IMR-90 (cell line): ENCODE measurements at regions not wholly inside any gene's neighbourhood (a gene's known extent, or its start where the extent isn't known, plus 50 kb on each side); places are given as distances from the start of the nearest gene placed in this dataset.
"Not testable (repeated sequence)": the region's sequence is repeated elsewhere in the genome, so short reads cannot be mapped to it uniquely, and the experiment has no call there.

Experiments used
- ATAC-seq: fragments of 200-7000 bp; cut with Tn5 transposase; 2 replicates; pipeline ENCODE4 v1.9.1; 2020; ENCODE audit warnings: low read depth, mild to moderate bottlenecking, moderate library complexity
- BruUV-seq: library from RNA; stranded (reverse); fragments of 400-500 nt; replicated peaks from 2 replicates; lab custom pipeline; 2021; lab: Mats Ljungman, UMichigan
- CTCF ChIA-PET: fragments of 300-600 bp; formaldehyde crosslinking; extraction: SDS; loops from one replicate; lab custom pipeline; 2021; ENCODE audit warnings: antibody characterized with exemption; lab: Yijun Ruan, JAX
- POLR2A ChIA-PET: fragments of 300-600 bp; sonication (Branson Sonifier 250); formaldehyde crosslinking; loops from one replicate; lab custom pipeline; 2022; ENCODE audit warnings: antibody characterized with exemption; ENCODE audit not compliant: unreplicated experiment; lab: Charles Lee
- DNase-seq: peaks from one replicate; pipeline ENCODE4 v3.0.0; 2013
- H2AFZ ChIP-seq: replicated peaks from 2 replicates; pipeline ENCODE3; 2013; ENCODE audit warnings: low read length, mild to moderate bottlenecking; ENCODE audit not compliant: poor library complexity
- H2AK5ac ChIP-seq: 2 replicates; pipeline ENCODE4 v1.6.1; 2013; ENCODE audit warnings: low read depth, low read length, inconsistent platforms
- H2AK9ac ChIP-seq: replicated peaks from 2 replicates; pipeline ENCODE3; 2013; ENCODE audit warnings: mild to moderate bottlenecking, low read depth, low read length, moderate library complexity; ENCODE audit not compliant: poor library complexity
- H2BK120ac ChIP-seq: 2 replicates; pipeline ENCODE4 v1.6.1; 2013; ENCODE audit warnings: low read depth, low read length, inconsistent platforms
- H2BK15ac ChIP-seq: 3 replicates; pipeline ENCODE4 v1.6.1; 2013; ENCODE audit warnings: low read depth, low read length, inconsistent platforms
- H2BK20ac ChIP-seq: 2 replicates; pipeline ENCODE4 v1.6.1; 2013; ENCODE audit warnings: low read depth, mild to moderate bottlenecking, inconsistent platforms, low read length, moderate library complexity
- H2BK5ac ChIP-seq: 2 replicates; pipeline ENCODE4 v1.6.1; 2013; ENCODE audit warnings: mild to moderate bottlenecking, low read depth, low read length, inconsistent platforms; ENCODE audit not compliant: poor library complexity, severe bottlenecking
- H3K14ac ChIP-seq: replicated peaks from 2 replicates; pipeline ENCODE4 v1.6.1; 2013; ENCODE audit warnings: low read depth, low read length, inconsistent platforms
- H3K18ac ChIP-seq: 2 replicates; pipeline ENCODE4 v1.6.1; 2013; ENCODE audit warnings: low read depth, low read length, control low read depth
- H3K23ac ChIP-seq: 2 replicates; pipeline ENCODE4 v1.6.1; 2013; ENCODE audit warnings: low read depth, low read length, inconsistent platforms
- H3K27ac ChIP-seq: 2 replicates; pipeline ENCODE4 v1.5.1; 2013; ENCODE audit warnings: mild to moderate bottlenecking, control low read depth, low read length; ENCODE audit not compliant: insufficient read depth
- H3K27me3 ChIP-seq: 2 replicates; pipeline ENCODE4 v1.6.1; 2013; ENCODE audit warnings: low read length; ENCODE audit not compliant: control insufficient read depth, insufficient read depth
- H3K36me3 ChIP-seq: 2 replicates; pipeline ENCODE4 v1.6.1; 2013; ENCODE audit warnings: low read length, mixed read lengths; ENCODE audit not compliant: control insufficient read depth, insufficient read depth
- H3K4ac ChIP-seq: 2 replicates; pipeline ENCODE4 v1.6.1; 2013; ENCODE audit warnings: low read depth, low read length, inconsistent platforms
- H3K4me1 ChIP-seq: 2 replicates; pipeline ENCODE4 v1.6.1; 2013; ENCODE audit warnings: low read length, mixed read lengths; ENCODE audit not compliant: control insufficient read depth, insufficient read depth
- H3K4me2 ChIP-seq: 2 replicates; pipeline ENCODE4 v1.6.1; 2013; ENCODE audit warnings: low read depth, mild to moderate bottlenecking, control low read depth, low read length, moderate library complexity
- H3K4me3 ChIP-seq: 2 replicates; pipeline ENCODE4 v1.5.1; 2013; ENCODE audit warnings: low read depth, mild to moderate bottlenecking, control low read depth, low read length, moderate library complexity; ENCODE audit not compliant: insufficient read depth
- H3K56ac ChIP-seq: 2 replicates; pipeline ENCODE4 v1.6.1; 2013; ENCODE audit warnings: low read length, inconsistent platforms; ENCODE audit not compliant: insufficient read depth; ENCODE audit errors: extremely low read depth
- H3K79me1 ChIP-seq, 2 experiments: 2 replicates each; pipeline ENCODE4 v1.6.1; 2013; ENCODE audit warnings: low read length in 2 of 2, inconsistent platforms in 1 of 2, low read depth in 1 of 2
- H3K9ac ChIP-seq: 2 replicates; pipeline ENCODE4 v1.6.1; 2013; ENCODE audit warnings: low read depth, low read length, control low read depth
- H3K9me1 ChIP-seq: 2 replicates; pipeline ENCODE4 v1.6.1; 2013; ENCODE audit warnings: low read length, inconsistent platforms; ENCODE audit not compliant: insufficient read depth
- H3K9me3 ChIP-seq: 2 replicates; pipeline ENCODE4 v1.6.1; 2013; ENCODE audit warnings: low read length; ENCODE audit not compliant: control insufficient read depth, insufficient read depth
- H4K20me1 ChIP-seq: 2 replicates; pipeline ENCODE4 v1.6.1; 2013; ENCODE audit warnings: low read length, inconsistent platforms; ENCODE audit not compliant: insufficient read depth
- H4K5ac ChIP-seq: 2 replicates; pipeline ENCODE4 v1.6.1; 2013; ENCODE audit warnings: mild to moderate bottlenecking, low read depth, low read length, control low read depth
- H4K8ac ChIP-seq, 2 experiments: 2 replicates each; pipeline ENCODE4 v1.6.1; 2013; ENCODE audit warnings: low read depth in 2 of 2, low read length in 2 of 2, control low read depth in 1 of 2, inconsistent platforms in 1 of 2
- H4K91ac ChIP-seq: 2 replicates; pipeline ENCODE4 v1.6.1; 2013; ENCODE audit warnings: low read depth, low read length, inconsistent platforms; ENCODE audit not compliant: insufficient read depth
- CTCF ChIP-seq: conservative IDR thresholded peaks from 2 replicates; pipeline ENCODE4 v1.5.1; 2012; ENCODE audit warnings: mild to moderate bottlenecking, low read depth, low read length, improper control_type of control experiment
- ELK1 ChIP-seq: fragments of 150-350 bp; IDR thresholded peaks from 2 replicates; pipeline ENCODE4 v1.6.1; 2016; ENCODE audit warnings: low read depth, mild to moderate bottlenecking, low read length, moderate library complexity, borderline replicate concordance
- RCOR1 ChIP-seq: IDR thresholded peaks from 2 replicates; pipeline ENCODE4 v1.6.1; 2012; ENCODE audit warnings: mild to moderate bottlenecking, low read length, improper control_type of control experiment; ENCODE audit not compliant: insufficient replicate concordance
- SMC3 ChIP-seq: fragments of 150-350 bp; IDR thresholded peaks from 2 replicates; pipeline ENCODE4 v1.6.1; 2016; ENCODE audit warnings: low read depth, mild to moderate bottlenecking, antibody characterized with exemption, low read length, moderate library complexity
- WGBS, 2 experiments: methylation state at CpG; one replicate each; pipeline versions ENCODE4 v1.1.5 to v1.1.7; 2013; ENCODE audit warnings: missing lambda C conversion rate in 2 of 2; ENCODE audit not compliant: insufficient read length in 1 of 2; ENCODE audit errors: extremely low coverage in 2 of 2; 5-methylcytosine and 5-hydroxymethylcytosine counted together
- dilution Hi-C: fragments of 300-500 bp; cut with HindIII; formaldehyde crosslinking; loops from one replicate; pipeline ENCODE4 v1.14.3; 2018; ENCODE audit warnings: low sequenced_read_pairs; ENCODE audit not compliant: unreplicated experiment
- in situ Hi-C: fragments of 300-500 bp; cut with MboI; formaldehyde crosslinking; loops from 3 replicates; pipeline ENCODE4 v1.14.3; 2019; ENCODE audit warnings: low sequenced_read_pairs, inconsistent platforms, mixed read lengths
- intact Hi-C: fragments of 100-400 bp; cut with micrococcal nuclease; formaldehyde crosslinking; loops from 2 replicates; pipeline ENCODE4 v1.10.0; 2022

- H4K91ac ChIP-seq, result no peak overlapping the region
- WGBS, 2 experiments, result 100% methylated on average over 2 of the region's 14 CpGs; no CpG with 5 or more reads in 1 of the 2 experiments
- no peak overlapping the region for H2BK120ac ChIP-seq
- no peaks in the 10 kb centered on the region for H3K27me3 ChIP-seq
- H3K79me1 ChIP-seq, result no peaks in the 10 kb centered on the region
- intact Hi-C loops, result no loop called here
- ChIA-PET POLR2A (no interaction called here), CTCF (no interaction called here)
- no peak overlapping the region for H2AFZ ChIP-seq
- H2BK15ac ChIP-seq, result no peak overlapping the region
- H4K5ac ChIP-seq, result no peak overlapping the region
- H3K56ac ChIP-seq, result no peak overlapping the region
- H3K4me2 ChIP-seq, result no peak overlapping the region
- H3K23ac ChIP-seq, result no peak overlapping the region
- ATAC-seq (no peak), DNase-seq (no peak)
- H3K36me3 ChIP-seq, result no peaks in the 10 kb centered on the region
- H4K8ac ChIP-seq, result no peak overlapping the region
- no peak overlapping the region for H3K9ac ChIP-seq
- H3K4me3 ChIP-seq, result no peak overlapping the region
- TF ChIP-seq SMC3, result no peak
- TF ChIP-seq ELK1, result no peak
- no peak for TF ChIP-seq CTCF
- TF ChIP-seq RCOR1, result no peak
- H2BK5ac ChIP-seq, result no peak overlapping the region
- H3K4ac ChIP-seq, result no peak overlapping the region
- no peaks in the 10 kb centered on the region for H3K9me1 ChIP-seq
- H2BK20ac ChIP-seq, result no peak overlapping the region
- H3K4me1 ChIP-seq, result no peaks in the 10 kb centered on the region
- no TSS peak for BruUV-seq
- H2AK5ac ChIP-seq, result no peak overlapping the region
- dilution Hi-C loops, result no loop called here
- H4K20me1 ChIP-seq, result no peaks in the 10 kb centered on the region
- no peak overlapping the region for H3K18ac ChIP-seq
- no peak overlapping the region for H3K14ac ChIP-seq
- no peak overlapping the region for H2AK9ac ChIP-seq
- no peak overlapping the region for H3K27ac ChIP-seq
- in situ Hi-C loops, result no loop called here
- no peaks in the 10 kb centered on the region for H3K9me3 ChIP-seq
Observed at GRCh38 chr2:142707318-142707717, 170.1 kb upstream of the KYNU start.

GRCh38 chr2:142702397-142702796, 175.1 kb upstream of the KYNU start:
- H3K9ac ChIP-seq, intact Hi-C loops, H2AK5ac ChIP-seq, H2BK120ac ChIP-seq, H3K14ac ChIP-seq, H4K91ac ChIP-seq, H2BK5ac ChIP-seq, BruUV-seq, H3K27me3 ChIP-seq, H3K9me3 ChIP-seq, H3K56ac ChIP-seq, in situ Hi-C loops, H3K9me1 ChIP-seq, ATAC-seq, H3K27ac ChIP-seq, DNase-seq, H2BK20ac ChIP-seq, dilution Hi-C loops, H4K20me1 ChIP-seq, H3K4ac ChIP-seq, H3K4me3 ChIP-seq, H3K79me1 ChIP-seq, H4K8ac ChIP-seq, H2BK15ac ChIP-seq, H3K36me3 ChIP-seq, CTCF ChIA-PET, H3K18ac ChIP-seq, H3K4me2 ChIP-seq, H2AK9ac ChIP-seq, H2AFZ ChIP-seq, H3K23ac ChIP-seq, H3K4me1 ChIP-seq, H4K5ac ChIP-seq: not testable (repeated sequence)
- no CpG with 5 or more reads among the region's 24 CpGs for WGBS, 2 experiments
- POLR2A ChIA-PET, result interaction anchor here (0.6 kb wide), 1 partner anchor 16 kb away, joined by 3 read pairs; no protein-coding TSS in a partner anchor
